GM06990 (cell line): ENCODE measurements at regions not wholly inside any gene's neighbourhood (a gene's known extent, or its start where the extent isn't known, plus 50 kb on each side); places are given as distances from the start of the nearest gene placed in this dataset.

ENCODE experiments used
- DNase-seq: peaks from one replicate; pipeline ENCODE4 v3.0.0-alpha.2; 2011; ENCODE audit not compliant: insufficient read length; ENCODE audit errors: extremely low read depth
- H3K27me3 ChIP-seq: replicated peaks from 2 replicates; pipeline ENCODE4 v1.6.0; 2011; ENCODE audit warnings: low read length; ENCODE audit not compliant: control insufficient read depth, insufficient read depth
- H3K36me3 ChIP-seq: 2 replicates; pipeline ENCODE4 v1.5.1; 2011; ENCODE audit warnings: low read length; ENCODE audit not compliant: control insufficient read depth, insufficient read depth
- H3K4me3 ChIP-seq: replicated peaks from 2 replicates; pipeline ENCODE4 v1.5.1; 2011; ENCODE audit warnings: low read depth, mild to moderate bottlenecking, control low read depth, low read length
- TF ChIP-seq, protein P1 (sequence below): IDR thresholded peaks from 2 replicates; pipeline ENCODE4 v1.5.1; 2011; ENCODE audit warnings: low read length, control low read depth, mild to moderate bottlenecking, inconsistent platforms; ENCODE audit not compliant: insufficient read depth, poor library complexity, severe bottlenecking

DNA sequence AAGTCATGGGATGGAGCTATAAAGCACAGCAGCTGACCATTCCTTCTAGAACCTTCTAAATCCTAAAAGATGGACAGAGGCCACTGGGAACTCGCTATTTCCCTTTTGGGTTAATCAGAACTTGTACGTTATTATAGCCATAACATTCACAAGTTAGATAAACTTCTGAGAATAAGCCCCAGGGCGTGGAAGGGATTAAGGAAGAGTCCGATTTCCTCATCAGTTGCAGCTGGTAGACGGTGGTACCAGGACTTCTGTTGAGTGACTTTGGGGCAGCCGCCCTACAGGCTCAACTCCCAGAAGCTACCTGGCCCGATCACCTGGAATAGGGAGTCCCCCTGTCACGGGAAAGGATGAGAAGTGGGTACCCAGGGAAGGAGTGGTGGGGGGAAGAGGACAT, 370.1 kb upstream of the ZFHX3 start:
- no peak for DNase-seq
- H3K36me3 ChIP-seq, result no peaks in the 10 kb centered on the region
- H3K27me3 ChIP-seq, result no peaks in the 10 kb centered on the region
- no peak overlapping the region for H3K4me3 ChIP-seq
- TF ChIP-seq, protein P1, sequence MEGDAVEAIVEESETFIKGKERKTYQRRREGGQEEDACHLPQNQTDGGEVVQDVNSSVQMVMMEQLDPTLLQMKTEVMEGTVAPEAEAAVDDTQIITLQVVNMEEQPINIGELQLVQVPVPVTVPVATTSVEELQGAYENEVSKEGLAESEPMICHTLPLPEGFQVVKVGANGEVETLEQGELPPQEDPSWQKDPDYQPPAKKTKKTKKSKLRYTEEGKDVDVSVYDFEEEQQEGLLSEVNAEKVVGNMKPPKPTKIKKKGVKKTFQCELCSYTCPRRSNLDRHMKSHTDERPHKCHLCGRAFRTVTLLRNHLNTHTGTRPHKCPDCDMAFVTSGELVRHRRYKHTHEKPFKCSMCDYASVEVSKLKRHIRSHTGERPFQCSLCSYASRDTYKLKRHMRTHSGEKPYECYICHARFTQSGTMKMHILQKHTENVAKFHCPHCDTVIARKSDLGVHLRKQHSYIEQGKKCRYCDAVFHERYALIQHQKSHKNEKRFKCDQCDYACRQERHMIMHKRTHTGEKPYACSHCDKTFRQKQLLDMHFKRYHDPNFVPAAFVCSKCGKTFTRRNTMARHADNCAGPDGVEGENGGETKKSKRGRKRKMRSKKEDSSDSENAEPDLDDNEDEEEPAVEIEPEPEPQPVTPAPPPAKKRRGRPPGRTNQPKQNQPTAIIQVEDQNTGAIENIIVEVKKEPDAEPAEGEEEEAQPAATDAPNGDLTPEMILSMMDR, result no peak

DNA sequence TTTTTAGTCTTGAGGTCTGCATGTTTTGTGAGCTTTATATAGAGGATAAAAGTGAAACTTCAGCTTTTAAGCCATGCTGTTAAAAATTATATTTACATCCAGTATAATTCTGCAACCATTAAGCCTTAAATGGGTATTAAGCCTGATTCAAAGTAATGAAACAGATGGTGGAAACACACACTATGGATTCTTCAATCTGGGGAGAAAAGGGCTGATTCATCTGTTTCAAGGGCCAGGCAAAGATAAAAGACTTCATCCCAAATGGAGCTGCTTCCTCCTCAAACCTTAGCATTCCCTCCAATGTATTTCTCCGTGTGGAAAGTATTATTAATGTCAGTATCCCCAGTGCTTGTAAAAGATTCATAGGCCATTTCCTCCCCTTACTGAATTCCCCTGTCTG, 367.4 kb upstream of the ZFHX3 start:
- DNase-seq, result no peak
- Histone ChIP-seq H3K36me3 (no peaks in the 10 kb centered on the region), H3K4me3 (no peak overlapping the region), H3K27me3 (no peaks in the 10 kb centered on the region)
- TF ChIP-seq, protein P1, result no peak

DNA sequence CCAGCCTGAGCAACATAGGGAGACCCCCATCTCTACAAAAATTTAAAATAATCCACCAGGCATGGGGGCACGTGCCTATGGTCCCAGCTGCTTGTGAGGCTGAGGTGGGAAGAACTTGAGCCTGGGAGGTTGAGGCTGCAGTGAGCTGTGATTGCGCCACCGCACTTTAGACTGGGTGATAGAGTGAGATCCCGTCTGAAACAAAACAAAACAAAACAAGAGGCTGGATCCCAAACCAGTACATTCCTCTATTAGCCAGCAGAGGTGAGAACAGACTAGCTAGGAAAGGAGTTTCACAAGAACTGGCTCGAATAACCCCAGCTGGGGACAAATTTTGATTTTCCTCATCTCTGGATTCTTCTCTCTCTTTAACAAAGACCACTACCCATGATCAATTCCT, 366.7 kb upstream of the ZFHX3 start:
- H3K36me3 ChIP-seq, result no peaks in the 10 kb centered on the region
- DNase-seq, result no peak
- no peak overlapping the region for H3K4me3 ChIP-seq
- no peaks in the 10 kb centered on the region for H3K27me3 ChIP-seq
- TF ChIP-seq, protein P1, result no peak

DNA sequence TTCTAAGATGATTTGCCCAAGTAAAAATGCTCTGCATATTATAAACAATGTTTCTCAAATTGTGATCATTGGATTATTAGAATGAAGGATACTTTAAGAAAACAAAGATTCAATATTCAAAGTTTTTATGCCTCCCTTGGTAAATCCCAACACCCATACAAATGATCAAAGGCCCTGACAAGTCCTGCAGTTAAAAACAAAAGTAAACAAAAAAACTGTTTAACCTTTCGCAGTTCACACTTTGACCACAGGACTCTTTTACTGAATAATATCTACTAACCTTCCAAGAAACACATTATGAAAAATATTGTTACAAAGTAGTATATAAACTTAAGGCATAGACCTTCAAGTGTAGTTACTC, 365.9 kb upstream of the ZFHX3 start:
- no peak overlapping the region for H3K4me3 ChIP-seq
- DNase-seq, result no peak
- no peaks in the 10 kb centered on the region for H3K27me3 ChIP-seq
- no peaks in the 10 kb centered on the region for H3K36me3 ChIP-seq
- TF ChIP-seq, protein P1, result no peak

DNA sequence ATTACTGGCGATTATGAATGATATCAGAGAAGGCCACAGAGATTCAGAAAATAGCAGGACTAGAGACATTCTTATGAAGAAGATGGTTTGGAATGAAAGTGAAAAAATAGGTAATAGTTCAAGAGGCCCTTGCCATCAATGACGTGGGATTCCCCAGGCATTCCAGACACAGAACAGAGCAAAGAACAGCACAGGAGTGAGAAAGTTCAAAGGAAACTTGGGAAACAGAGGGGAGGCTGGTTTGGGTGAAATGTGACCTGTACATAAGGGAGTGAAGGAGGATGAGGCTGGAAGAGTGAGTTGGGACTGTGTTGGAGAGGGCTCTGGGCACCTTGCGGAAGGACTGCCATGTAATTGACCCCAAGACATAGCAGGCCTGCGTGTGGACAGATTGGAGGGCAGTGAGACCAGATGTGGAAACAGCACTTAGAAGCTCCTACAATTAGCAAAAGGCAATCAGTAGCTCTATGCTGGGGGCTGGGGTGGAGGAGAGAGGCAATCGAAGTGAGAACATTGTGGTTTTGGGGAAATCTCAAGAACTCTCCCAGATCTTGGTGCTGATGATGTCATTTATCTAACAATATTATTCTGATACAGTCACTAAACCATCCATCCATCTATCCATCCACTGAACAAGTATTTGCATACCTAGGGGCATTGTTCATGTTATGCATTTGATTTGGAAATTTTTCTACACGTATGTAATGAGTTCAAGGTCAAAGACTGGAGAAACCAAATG, 365.3 kb upstream of the ZFHX3 start:
- TF ChIP-seq, protein P1, result no peak
- no peak for DNase-seq
- no peak overlapping the region for H3K4me3 ChIP-seq

DNA sequence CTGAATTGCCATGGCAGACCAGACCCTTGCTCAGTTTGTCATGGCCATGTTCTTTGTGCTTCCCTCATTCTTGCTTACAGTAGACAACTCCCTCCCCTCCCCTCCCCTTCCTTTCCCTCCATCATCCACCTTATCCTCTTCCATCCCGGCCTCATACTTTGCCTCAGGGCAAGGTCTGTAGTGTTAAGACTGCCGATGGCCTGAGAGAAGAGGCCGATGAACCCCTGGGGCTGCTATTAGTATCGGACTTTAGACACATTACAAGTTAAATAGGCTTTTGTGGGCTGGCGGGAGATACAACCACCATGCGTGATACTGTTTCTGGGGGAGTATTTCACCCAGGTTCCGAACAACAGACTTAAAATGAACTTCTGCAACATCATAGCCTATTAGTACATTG, 364.5 kb upstream of the ZFHX3 start:
- no peak overlapping the region for H3K4me3 ChIP-seq
- TF ChIP-seq, protein P1, result no peak
- H3K36me3 ChIP-seq, result no peaks in the 10 kb centered on the region
- no peaks in the 10 kb centered on the region for H3K27me3 ChIP-seq
- no peak for DNase-seq

More for the DNA sequence above, 365.3 kb upstream of the ZFHX3 start:
- Histone ChIP-seq H3K36me3 (no peaks in the 10 kb centered on the region), H3K27me3 (no peaks in the 10 kb centered on the region)
